ENCODE measurements at regions not wholly inside any gene's neighbourhood (a gene's known extent, or its start where the extent isn't known, plus 50 kb on each side); places are given as distances from the start of the nearest gene placed in this dataset.

GRCh38 chr16:13426736-13427135 is 493.2 kb upstream of the ERCC4 start:
- in situ Hi-C loops (cut with MboI), result no loop called here
- ATAC-seq, result peak; percentile 16; the same call in 2 of the 3 replicates
- CTCF ChIA-PET, result interaction anchor here (0.6 to 3.2 kb wide), 7 partner anchors 9 to 340 kb away, joined by 3 to 9 read pairs (median 4); no protein-coding TSS in a partner anchor

More at GRCh38 chr16:13426736-13427135, 493.2 kb upstream of the ERCC4 start:
- no peak overlapping the region for H3K4me2 ChIP-seq (ENCODE audit: control insufficient read depth, insufficient read depth)
- H3K27me3 ChIP-seq (replicated peaks in 1 of 2; ENCODE audit: control insufficient read depth in 2 of 2, insufficient read depth in 2 of 2, low read length in 1 of 2), result no peaks in the 10 kb centered on the region
- intact Hi-C loops (cut with micrococcal nuclease; ENCODE audit: unreplicated experiment), result no loop called here
- H4K20me1 ChIP-seq (ENCODE audit: control insufficient read depth, insufficient read depth), result no peaks in the 10 kb centered on the region
- ChIA-PET SMC1A (ENCODE audit: uncharacterized antibody, unreplicated experiment) (interaction anchor here (0.6 to 3.3 kb wide), 12 partner anchors 9 to 370 kb away, joined by 3 to 21 read pairs (median 4); no protein-coding TSS in a partner anchor), POLR2A (interaction anchor here (0.8 to 1.7 kb wide), 3 partner anchors 11 to 354 kb away, joined by 4 to 5 read pairs (median 4); no protein-coding TSS in a partner anchor), RAD21 (ENCODE audit: unreplicated experiment) (interaction anchor here (0.7 to 1.6 kb wide), 4 partner anchors 22 to 273 kb away, joined by 3 read pairs; no protein-coding TSS in a partner anchor)
- no peaks in the 10 kb centered on the region; the same call in 1 of the 2 replicates for H3K4me1 ChIP-seq (ENCODE audit: control insufficient read depth, insufficient read depth, low read length)
- TF ChIP-seq ATF7 (IDR thresholded peaks at IDR 0.05; ENCODE audit: low read depth) (peak; percentile 36; the same call in 1 of the 2 replicates), DPF2 (IDR thresholded peaks at IDR 0.05) (0 out of 2 replicates have a peak, but pooled peaks have one; percentile 16), RUNX3 (IDR thresholded peaks at IDR 0.05; ENCODE audit: low read length) (peak; percentile 60; the same call in 1 of the 2 replicates), YBX1 (IDR thresholded peaks at IDR 0.05) (no peak), HCFC1 (IDR thresholded peaks at IDR 0.05; ENCODE audit: low read length) (no peak), HDAC2 (IDR thresholded peaks at IDR 0.05) (no peak), CEBPZ (IDR thresholded peaks at IDR 0.05; ENCODE audit: low read depth, low read length) (no peak), NR2C1 (IDR thresholded peaks at IDR 0.05) (no peak), ZNF24 (IDR thresholded peaks at IDR 0.05) (no peak), TCF7 (IDR thresholded peaks at IDR 0.05; ENCODE audit: borderline replicate concordance) (0 out of 2 replicates have a peak, but pooled peaks have one; percentile 40), POU2F2 (IDR thresholded peaks at IDR 0.05; ENCODE audit: borderline replicate concordance, low read depth, low read length) (no peak), MTA2 (IDR thresholded peaks at IDR 0.05; ENCODE audit: low read depth) (0 out of 2 replicates have a peak, but pooled peaks have one; percentile 29), ZNF217 (IDR thresholded peaks at IDR 0.05) (0 out of 2 replicates have a peak, but pooled peaks have one; percentile 40), JUNB (IDR thresholded peaks at IDR 0.05) (peak; percentile 12; the same call in 1 of the 2 replicates), BRCA1 (IDR thresholded peaks at IDR 0.05; ENCODE audit: low read depth, low read length) (no peak), BCL11A (IDR thresholded peaks at IDR 0.05; ENCODE audit: low read depth, low read length) (peak; percentile 9; the same call in 1 of the 2 replicates)
- WGBS (ENCODE audit: insufficient coverage, insufficient replicate concordance, low lambda C conversion rate, missing lambda C conversion rate), result 79% methylated on average over 4 of the region's 4 CpGs
- H3K79me2 ChIP-seq (ENCODE audit: control insufficient read depth, insufficient read depth, low read length), result no peaks in the 10 kb centered on the region
- BruUV-seq (replicated peaks), result no TSS peak
- no peak overlapping the region for H3K27ac ChIP-seq (ENCODE audit: control insufficient read depth, insufficient read depth)
- H3K36me3 ChIP-seq (ENCODE audit: control insufficient read depth in 2 of 2, insufficient read depth in 2 of 2, low read length in 1 of 2), result no peaks in the 10 kb centered on the region
- H3K9ac ChIP-seq (ENCODE audit: control insufficient read depth, insufficient read depth, low read length), result no peak overlapping the region
- no peak overlapping the region for H3K4me3 ChIP-seq
- no peak overlapping the region for H2AFZ ChIP-seq (ENCODE audit: control insufficient read depth, low read depth, low read length)
- no peak for FAIRE-seq
- peaks cover 3% of the 10 kb centered on the region; the same call in 1 of the 3 replicates for H3K9me3 ChIP-seq (replicated peaks; ENCODE audit: control insufficient read depth, insufficient read depth, low read length)
- no peak for DNase-seq (ENCODE audit: low read depth, low spot score)
